ENCODE measurements at regions not wholly inside any gene's neighbourhood (a gene's known extent, or its start where the extent isn't known, plus 50 kb on each side); places are given as distances from the start of the nearest gene placed in this dataset.

DNA sequence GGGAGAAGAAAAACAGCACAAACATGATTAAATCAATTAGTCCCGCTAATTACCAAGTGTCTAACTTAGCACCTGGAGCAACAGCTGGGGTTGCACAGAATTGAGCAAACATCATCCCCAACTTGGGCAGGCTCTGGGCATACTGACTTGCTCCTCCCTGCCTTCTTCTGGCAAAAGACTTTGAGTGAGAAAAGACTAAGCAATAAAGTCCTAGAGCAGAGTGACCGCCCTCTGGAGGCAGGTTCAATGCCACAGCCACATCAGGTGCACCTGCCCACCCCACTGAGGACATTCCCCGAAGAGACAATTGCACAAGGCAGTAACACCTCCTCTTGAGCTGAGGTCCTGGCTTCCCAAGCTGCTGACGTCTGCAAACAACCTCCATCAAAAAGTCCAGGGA lies 358.3 kb downstream of the SOX9 start:
- DNase-seq: no peak

DNA sequence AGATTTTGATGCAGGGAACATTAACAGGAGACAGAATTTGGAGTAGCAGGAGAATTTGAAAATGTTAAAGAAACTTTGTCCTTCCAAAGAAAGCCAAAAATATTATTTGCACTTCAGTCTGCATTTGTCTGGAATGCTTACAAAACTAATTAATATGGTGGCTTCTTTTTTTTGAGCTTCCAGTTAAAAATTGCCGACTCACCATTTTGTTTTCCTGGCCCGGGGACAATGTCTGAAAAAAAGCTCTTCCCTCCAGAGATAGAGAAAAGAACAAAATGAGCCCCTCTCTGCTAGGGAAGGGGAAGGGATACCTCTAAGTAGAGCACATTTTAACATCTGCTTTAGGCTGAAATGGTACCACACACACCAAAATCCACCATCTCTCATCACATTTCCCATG lies 360.8 kb downstream of the SOX9 start:
- no peak for DNase-seq

DNA sequence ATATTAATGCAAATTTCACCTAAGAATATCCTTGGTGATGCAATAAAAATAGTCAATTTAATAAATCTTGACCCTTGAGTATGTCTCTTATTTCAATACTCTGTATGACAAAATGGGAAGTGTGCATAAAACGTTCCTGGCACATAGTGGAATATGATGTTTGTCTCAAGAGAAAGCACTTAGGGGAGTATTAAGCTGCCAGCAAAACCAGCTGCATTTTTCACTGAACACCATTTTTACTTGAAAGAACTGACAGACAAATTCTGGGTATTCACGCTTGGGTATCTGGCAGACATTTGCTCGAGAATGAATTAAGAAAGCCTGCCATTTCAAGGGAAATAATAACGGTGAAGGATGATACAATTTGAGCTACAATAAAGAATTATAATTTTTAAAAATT lies 364.8 kb downstream of the SOX9 start:
- DNase-seq: no peak

DNA sequence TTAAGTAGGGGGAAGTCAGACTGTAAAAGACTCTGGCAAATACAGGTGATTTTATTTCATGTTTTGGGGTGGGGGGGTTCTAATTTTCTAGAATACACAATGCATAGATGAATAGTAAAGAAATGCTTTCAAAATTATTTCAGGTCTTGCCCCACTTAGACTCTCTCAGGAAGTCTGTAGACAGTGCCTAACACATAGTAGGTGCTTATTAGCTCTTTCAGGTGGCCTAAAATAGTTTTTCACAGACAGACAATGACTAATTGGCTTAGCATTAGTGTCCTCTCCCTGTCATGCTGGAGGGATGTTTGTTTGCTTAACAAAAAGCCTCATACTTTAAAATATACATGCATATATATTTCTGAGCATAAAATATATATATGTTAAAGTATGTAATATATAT lies 366.0 kb downstream of the SOX9 start:
- DNase-seq: no peak

DNA sequence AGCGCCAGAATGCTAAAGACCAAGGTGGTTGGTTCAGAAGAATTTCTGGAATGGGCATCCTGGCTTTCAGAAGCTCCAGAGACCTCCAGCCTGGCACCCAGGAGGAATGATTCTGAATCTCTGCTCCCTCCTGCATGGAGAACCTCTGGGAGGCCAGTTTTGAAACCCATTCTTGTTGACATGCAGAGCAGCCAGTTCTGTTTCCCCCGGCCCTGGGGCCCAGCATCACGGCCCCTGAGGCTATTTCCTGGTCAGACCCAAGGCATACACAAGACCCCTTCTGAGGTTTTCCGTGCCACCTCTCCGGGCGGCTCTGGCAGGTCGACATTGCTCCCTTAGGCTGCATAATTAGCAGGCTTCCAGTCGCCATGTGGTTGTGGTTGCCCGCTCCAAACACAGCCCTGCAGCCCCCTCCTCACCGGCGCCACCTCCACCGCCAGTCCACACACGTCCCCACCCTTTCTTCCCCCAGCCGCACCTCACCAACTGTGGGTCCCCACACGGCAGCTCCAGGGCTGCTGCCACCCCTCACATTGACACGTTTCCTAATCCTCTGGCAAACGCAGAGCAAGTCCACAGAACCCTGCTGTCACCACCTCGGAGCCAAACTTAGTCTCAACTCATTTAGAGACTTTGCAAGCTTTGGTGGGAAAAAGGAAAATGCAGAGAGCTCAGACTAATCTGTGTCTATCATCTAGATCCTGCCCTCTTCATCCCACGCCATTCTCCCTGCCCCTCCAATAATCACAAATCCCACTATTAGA lies 367.1 kb downstream of the SOX9 start:
- no peak for DNase-seq

DNA sequence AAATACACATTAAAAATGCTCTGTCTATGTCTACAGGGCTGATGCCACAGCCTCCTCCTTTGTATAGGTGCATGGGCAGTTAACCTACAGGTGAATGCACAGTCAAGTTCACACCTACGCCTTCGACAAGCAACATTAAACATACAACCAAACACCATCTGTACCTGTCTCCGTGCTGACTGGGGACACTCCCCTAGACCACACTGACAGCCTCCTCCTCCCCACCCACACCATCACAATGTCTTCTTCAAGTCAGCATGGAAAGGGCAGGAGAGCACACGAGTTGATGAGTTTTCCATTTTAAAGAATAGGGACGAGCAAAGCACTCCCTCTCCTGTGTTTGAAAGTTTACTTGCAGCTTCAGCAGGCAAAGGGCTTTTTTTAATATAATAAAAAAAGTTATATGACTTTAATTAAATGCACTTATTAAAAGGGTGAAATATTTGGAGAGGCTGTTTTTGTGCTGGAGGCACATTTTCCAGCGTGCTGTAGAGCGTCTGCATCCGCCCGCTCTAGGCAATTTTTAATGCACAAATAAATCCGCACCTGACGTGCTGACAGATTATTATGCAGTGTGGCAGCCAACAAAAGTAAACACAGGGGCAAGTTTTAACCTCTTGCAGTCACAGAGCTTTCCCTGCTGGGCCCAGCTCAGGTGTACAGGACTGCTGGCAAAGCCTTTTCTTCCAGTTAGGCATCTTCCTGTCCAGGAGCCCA lies 367.9 kb downstream of the SOX9 start:
- DNase-seq: no peak

DNA sequence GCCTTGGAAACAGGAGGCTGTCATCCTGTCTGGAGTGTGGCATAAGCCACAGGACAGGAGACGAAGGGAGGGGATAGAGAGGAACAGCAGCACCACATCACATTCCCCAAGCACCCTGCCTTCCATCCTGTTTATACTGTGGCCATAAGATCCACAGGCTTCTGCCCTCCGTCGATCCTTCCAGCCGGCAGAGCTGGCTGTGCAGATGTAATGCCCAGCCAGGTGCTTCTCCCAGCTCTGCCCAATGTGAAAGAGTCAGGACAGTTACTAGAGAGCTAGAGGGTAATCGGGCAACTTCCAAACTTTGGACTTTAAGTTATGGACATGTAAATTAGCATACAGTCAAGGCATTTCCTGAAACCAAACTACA lies 368.4 kb downstream of the SOX9 start:
- no peak for DNase-seq

DNA sequence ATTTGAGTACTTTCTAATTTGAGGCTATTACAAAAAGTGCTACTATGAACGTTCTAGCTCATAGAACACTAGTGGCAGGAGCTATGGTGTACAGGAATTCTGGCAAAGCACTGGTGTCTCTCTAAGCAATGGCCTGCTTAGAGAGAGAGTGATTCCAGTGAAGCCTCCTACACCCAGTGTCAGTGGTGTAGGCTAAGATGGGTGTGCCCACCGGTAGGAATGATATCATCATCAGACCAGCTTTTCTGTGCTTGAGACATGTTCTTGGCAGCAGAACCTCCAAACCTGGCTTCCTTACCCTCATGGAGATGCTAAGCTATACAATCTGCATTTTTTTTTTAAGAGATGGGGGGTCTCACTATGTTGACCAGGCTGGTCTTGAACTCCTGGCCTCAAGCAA lies 370.3 kb downstream of the SOX9 start:
- DNase-seq: no peak

DNA sequence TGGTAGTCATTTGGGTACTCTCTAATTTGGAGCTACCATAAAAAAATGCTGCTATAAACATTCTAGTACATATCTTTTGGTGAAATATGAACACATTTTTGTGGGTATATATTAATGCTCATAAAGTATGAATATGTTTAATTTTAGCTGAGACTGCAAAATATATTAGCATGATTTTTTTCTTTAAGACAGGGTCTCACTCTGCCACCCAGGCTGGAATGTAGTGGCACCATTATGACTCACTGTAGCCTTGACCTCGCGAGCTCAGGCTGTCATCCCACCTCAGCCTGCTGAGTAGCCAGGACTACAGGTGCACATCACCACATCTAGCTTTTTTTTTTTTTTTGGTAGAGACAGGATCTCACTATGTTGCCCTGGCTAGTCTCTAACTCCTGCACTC lies 371.7 kb downstream of the SOX9 start:
- DNase-seq: no peak

DNA sequence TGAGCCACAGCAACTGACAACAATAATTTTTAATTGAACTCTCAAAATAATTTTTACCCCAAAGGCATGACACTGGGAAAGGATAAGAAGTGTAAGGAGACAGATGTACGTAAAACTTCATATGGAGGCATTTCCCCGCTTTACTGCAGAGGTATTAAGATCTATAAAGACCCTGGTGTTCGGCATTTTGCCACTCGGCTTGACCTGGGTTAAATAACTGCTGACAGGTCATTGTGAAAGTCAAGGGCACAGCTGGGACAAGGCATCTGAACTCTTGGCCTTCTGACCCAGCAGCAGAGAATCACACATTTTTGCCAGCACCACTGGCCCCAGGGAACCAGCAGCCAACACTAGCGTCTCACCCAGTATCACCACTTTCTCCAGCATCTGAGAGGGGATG lies 372.1 kb downstream of the SOX9 start:
- no peak for DNase-seq

DNA sequence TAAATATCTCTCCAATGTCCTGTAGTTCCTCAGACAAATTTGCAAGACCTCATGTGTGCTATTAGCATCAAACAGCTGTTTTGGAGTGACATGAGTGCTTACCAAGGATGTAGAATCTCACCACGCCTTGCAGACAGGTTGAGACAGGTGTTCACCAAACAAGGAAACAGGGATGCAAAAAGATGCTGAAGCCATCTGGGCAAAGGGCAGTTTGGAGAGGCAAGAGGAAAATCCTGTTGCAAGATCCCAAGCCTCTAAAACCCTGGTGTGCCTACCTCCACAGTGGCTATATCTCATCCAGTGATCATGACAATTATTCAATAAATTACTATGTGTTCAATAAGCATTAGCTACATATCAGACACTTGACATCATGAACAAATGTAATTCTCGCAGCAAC lies 373.7 kb downstream of the SOX9 start:
- DNase-seq: no peak

DNA sequence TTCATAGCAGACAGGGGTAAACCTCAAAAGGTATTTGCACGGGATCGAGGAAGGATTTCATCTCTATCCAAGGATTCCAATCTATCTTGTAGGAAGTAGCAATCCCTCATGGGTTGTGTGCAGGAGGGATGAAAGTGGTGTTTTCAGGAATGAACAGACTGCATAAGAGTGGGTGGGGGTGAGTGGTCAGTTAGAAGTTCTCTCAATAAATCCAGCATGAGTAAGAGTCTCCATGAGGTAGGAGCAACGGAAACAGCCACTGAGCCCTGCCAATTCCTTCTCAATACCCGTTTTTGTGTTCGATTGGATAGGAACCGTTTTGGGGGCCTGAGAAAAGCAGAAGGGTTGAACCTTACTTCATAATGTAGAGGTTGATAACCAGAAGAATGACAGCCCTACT lies 375.6 kb downstream of the SOX9 start:
- DNase-seq: no peak

DNA sequence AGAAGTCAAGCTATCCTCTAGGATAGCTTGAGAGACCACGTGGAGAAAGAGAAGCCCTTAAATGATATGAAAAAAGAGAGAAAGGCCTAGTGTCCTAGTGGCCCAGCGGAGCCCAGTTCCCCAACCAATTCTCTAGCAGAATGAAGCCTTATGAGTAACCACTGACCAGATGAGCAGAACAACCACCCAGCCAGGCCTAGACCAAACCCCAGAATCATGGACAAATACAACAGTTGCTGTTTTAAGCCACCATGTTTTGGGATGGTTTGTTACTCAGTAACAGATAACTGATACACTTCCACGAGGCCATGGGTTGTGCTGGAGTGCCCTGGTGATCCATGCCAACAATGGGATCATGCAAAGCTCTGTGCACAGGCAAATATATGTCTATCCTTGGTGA lies 377.1 kb downstream of the SOX9 start:
- DNase-seq: no peak

DNA sequence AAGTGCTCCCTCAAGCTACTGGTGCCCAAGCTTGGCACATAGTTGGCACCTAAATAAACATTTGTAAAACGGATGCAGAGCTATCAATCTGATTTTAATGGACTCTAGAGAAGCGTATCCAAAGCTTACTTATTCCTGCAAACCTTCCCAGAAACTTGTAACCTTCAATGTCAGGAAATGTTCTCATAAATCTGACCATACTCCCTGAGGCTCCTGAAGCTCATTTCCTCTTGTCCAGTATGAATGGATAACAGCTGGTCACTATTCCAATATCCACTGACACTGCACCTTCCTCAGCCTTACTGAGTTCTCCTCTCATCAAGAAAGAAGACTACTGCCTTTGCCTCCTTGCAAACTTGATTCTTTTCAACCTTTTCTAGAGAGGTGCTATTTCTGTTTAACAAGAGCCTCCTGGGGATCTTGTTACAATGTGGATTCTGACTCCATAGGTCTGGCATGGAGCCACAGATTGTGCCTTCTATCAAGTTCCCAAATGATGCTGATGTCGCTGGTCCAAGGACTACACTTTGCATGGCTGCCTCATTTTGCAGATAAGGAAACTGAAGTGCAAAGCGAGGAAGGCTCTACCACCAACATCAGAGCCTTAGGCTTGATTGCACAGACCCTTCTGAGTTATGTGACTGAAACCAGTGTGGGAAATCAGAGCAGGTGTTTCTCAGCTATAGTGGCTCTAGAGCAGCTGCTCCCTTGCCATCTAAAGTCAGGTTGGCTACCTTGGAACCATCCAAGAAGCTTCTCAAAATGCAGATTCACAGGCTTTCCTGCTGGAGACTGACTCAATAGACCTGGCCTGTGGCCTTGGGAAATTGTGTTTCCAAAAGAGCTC lies 377.8 kb downstream of the SOX9 start:
- DNase-seq: no peak

DNA sequence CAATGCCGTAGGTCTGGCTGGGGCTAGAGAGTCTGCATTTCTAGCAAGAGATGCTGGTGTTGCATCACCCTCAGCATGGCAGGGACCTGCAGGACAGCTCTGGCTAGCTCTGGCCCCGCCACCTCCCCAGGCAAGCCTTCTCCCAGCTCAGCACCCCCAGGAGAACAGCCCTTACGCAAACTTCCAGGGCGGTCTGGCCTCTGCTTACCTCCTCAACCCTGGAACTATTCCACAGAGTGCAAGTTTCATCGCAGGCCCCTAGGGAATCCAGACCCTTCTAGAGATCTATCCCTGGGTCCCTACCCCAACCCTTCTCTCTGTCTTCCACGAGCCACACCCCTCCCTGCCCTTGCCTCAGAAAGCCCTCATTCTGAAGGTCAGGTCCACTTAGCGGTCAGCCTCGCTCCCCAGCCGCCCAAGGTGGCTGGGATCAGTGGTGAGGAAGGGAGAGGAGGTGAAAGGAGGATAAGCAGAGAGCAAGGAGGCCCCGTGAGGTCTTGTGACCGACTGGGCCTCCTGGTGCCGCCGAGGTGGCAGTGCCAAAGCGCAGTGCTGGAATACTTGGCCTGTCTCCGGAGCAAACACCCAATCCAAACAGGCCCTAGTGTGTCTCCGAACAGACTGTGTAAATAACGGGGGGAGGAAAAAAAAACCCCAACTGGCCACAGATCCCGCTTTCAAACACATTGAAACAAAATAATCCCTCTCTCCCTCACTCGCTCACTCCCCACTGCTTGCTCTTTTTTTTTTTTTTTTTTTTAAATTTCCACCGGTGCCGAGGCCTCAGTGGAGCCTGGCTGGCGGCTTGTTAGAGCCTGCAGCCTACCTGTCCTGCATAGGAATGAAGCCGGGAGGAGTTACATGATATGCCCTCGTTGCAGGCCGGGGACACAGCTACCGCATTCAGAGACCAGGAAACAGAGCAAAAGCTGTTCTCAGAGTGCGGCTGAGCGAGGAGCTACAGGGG lies 380.9 kb downstream of the SOX9 start:
- no peak for DNase-seq

DNA sequence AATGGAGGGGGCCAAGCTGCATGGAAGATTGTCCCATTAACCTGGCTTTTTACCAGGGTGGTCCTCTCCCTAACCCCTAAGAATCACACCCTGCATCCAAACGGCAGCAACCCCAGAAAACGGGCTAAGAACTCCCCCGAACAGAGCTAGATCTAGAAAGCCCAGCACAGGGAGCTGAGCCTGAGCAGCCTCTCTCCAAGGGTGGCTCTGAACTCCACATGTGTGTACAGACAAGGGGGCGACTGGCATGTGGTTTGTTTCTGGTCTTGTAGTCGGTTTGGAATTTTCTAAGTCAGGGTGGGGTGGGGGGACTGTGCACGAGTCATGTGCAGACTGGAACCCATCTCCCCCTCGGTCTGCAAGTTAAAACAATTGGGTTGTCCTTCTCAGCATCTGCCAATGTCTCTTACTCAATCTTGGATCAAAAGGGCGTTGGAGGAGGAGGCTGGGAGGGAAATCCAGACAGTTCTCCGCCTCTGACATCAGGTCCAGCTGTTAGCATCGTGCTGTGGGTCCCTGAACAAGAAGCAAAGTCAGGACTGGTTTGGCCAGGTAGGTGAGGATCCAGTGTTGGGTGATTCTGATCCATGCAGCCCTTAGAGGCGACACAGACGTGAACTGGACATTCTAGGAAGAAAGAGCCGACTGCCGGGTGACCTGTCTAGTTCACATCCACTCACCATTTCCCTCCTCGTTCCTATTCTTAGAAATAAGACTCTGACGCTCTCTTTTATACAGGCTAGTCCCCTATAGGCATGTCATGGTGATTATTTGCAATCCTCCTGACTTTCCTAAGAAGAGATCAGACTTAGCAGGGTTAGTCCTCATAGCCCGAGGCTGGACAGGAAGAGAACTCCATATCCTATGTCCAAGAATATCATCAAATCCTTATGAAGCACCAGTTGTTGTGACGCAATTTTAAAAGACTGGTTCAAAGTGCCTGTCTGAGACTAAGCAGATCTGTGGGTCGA lies 381.8 kb downstream of the SOX9 start:
- DNase-seq: no peak

DNA sequence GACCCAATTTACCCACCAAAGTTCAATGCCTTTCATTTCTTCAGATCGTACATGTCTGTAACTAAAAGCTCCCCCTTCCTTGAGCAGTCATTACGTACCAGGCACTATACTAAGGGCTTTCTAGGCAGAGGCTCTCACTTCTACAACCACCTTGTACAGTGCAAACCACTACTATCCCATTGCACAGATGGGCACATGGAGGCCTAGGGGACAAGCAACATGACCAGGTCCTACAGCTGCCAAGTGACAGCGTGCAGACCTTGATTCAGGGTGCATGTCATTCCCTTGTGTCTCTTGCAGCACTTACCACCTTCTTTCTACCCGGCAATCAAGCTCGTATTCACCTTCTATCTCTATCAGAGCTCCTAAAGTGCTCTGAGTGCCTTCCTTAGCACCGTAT lies 382.7 kb downstream of the SOX9 start:
- no peak for DNase-seq

DNA sequence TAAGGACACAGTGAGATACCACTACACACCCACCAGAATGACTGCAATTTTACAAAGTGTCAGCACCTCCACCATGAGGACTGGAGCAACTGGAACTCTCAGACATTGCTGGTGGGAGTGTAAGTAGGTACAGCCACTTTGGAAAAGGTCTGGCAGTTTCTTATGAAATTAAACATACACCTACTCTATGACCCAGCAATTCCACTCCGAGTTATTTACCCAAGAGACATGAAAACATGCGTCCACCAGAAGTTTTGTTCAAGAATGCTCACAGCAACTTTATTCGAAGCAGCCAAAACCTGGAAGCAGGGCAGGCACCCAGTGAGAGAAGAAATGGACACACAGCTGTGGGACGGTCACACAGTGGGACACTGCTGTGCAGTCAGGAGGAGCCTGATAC lies 384.0 kb downstream of the SOX9 start:
- no peak for DNase-seq

DNA sequence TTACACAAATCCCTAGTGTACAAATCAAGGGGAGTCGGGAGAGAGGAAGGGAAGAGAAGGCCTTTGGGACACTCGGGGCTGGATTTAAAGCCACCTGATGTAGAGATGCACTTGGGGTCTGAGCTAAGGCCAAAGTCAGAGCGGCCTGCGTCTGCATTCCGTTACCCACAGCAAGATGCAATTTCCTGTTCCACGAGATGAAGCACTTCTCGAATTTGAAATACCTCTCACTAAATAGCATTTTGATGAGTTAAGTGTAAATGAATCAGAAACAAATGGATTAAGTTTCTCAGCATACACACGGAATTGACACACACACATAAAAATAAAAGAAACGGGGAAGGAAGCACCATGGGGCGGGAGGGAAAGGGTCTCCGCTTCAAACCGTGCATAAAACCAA lies 386.0 kb downstream of the SOX9 start:
- DNase-seq: no peak

DNA sequence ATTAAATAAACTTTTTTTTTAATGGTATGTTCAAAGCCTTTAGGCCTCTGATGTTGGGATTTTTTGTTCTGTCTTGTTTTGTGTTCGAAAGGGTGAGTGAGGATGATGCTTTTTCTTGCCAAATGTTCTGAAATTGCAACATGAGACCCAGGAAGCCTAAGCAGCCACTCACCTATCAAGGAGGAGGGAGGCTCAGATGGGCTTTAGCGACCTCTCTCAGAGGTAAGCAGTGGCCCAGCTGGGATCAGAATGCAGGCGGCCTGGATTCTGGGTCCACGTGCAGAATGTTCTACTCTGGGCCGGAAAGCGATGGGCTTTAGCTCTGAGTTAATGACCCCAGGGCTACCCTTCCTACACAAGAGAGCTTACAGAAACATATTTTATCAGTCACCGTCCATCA lies 386.6 kb downstream of the SOX9 start:
- DNase-seq: no peak

DNA sequence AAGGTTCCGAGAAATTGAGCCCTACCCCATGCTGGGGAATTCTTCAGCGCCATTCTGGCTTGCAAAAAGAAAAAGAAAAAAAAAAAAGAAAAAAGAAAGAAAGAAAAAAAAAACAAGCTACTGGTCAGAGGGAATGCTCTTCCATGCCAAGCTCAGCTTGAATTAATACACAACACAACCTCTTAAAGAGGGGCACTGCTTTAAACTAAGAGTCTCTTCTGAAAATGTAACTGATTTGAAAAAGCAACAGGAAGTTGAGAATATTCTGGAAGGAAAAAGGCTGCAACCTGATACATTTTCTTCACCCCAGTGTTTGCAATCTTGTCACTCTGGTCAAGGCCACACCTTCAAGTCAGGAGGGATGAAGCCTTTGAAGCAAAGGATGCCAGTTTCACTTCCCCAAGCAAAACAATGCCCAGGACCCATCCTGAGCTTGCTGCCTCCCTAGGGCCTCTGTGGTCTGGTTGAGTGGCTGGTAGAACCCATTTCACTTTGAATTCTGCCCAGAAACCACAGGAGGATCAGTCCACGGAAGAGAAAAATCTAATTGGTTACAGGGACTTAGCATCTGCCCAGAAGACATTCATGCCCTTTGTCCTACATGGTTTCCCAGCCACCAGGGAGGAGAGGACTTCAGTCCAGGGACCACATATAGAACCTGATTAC lies 389.7 kb downstream of the SOX9 start:
- DNase-seq: no peak

All from hematopoietic multipotent progenitor cell treated with erythropoietin and hydrocortisone succinate and interleukin-3 and kit ligand, for 6 days (in vitro differentiated cells).